GM18508 (cell line): ENCODE measurements at regions not wholly inside any gene's neighbourhood (a gene's known extent, or its start where the extent isn't known, plus 50 kb on each side); places are given as distances from the start of the nearest gene placed in this dataset.

Experiments used
- ATAC-seq: cut with Tn5 transposase; IDR thresholded peaks from one replicate; pipeline ENCODE4 v1.9.1; 2021; ENCODE audit warnings: moderate number of reproducible peaks; ENCODE audit not compliant: insufficient read depth, unreplicated experiment

- no peak for ATAC-seq
Measured at GRCh38 chr6:95469511-95469910, 107.8 kb upstream of the MANEA start.

- ATAC-seq: no peak
Measured at GRCh38 chr6:95478941-95479340, 98.4 kb upstream of the MANEA start.

- no peak for ATAC-seq
Measured at GRCh38 chr6:95487817-95488216, 89.5 kb upstream of the MANEA start.

GRCh38 chr6:95489185-95489863 is 88.0 kb upstream of the MANEA start:
- ATAC-seq: no peak

- no peak for ATAC-seq
Measured at GRCh38 chr6:95496769-95497426, 80.4 kb upstream of the MANEA start.

GRCh38 chr6:95501032-95501904 is 76.1 kb upstream of the MANEA start:
- ATAC-seq: no peak

GRCh38 chr6:95503568-95503967 is 73.8 kb upstream of the MANEA start:
- no peak for ATAC-seq

GRCh38 chr6:95511404-95511803 is 65.9 kb upstream of the MANEA start:
- ATAC-seq: no peak

- no peak for ATAC-seq
Measured at GRCh38 chr6:95515975-95516374, 61.4 kb upstream of the MANEA start.

GRCh38 chr6:95517004-95517403 is 60.3 kb upstream of the MANEA start:
- no peak for ATAC-seq

GRCh38 chr6:95517568-95517967 is 59.8 kb upstream of the MANEA start:
- ATAC-seq: no peak

- ATAC-seq: no peak
Measured at GRCh38 chr6:95518630-95519227, 58.6 kb upstream of the MANEA start.

- ATAC-seq: no peak
Measured at GRCh38 chr6:95519228-95520037, 57.9 kb upstream of the MANEA start.

GRCh38 chr6:95521181-95521580 is 56.2 kb upstream of the MANEA start:
- no peak for ATAC-seq
